Kidney (tissue), 13 donors: ENCODE measurements at regions not wholly inside any gene's neighbourhood (a gene's known extent, or its start where the extent isn't known, plus 50 kb on each side); places are given as distances from the start of the nearest gene placed in this dataset.

Source experiments
- DNase-seq, 5 donors: peaks; one replicate each; pipeline ENCODE4 v3.0.0-alpha.2; 2013 to 2020
- FAIRE-seq: peaks from 2 replicates; lab custom pipeline; 2012; peaks lifted over from hg19 to GRCh38; lab: Jason Lieb, UNC
- H3K27ac ChIP-seq, 2 donors: one replicate each; pipeline ENCODE4 v1.7.0; 2013; ENCODE audit warnings: low read depth in 2 of 2, low read length in 2 of 2, inconsistent platforms in 1 of 2
- H3K27me3 ChIP-seq: one replicate; pipeline ENCODE4 v1.7.1; 2013; ENCODE audit warnings: low read length, inconsistent platforms; ENCODE audit not compliant: control insufficient read depth, insufficient read depth
- H3K36me3 ChIP-seq, 3 donors: one replicate each; pipeline versions ENCODE4 v1.7.0 to v1.7.1; 2013; ENCODE audit warnings: low read length in 3 of 3, control low read depth in 1 of 3, inconsistent platforms in 1 of 3; ENCODE audit not compliant: insufficient read depth in 3 of 3, control insufficient read depth in 2 of 3
- H3K4me1 ChIP-seq, 3 donors: one replicate each; pipeline versions ENCODE4 v1.7.0 to v1.7.1; 2013; ENCODE audit warnings: low read length in 3 of 3, inconsistent platforms in 1 of 3, low read depth in 1 of 3; ENCODE audit not compliant: control insufficient read depth in 2 of 3, insufficient read depth in 2 of 3
- H3K4me3 ChIP-seq, 3 donors: one replicate each; pipeline versions ENCODE4 v1.7.0 to v1.8.1; 2013; ENCODE audit warnings: low read length in 3 of 3, control low read depth in 1 of 3, inconsistent platforms in 1 of 3
- H3K9ac ChIP-seq, 3 donors: one replicate each; pipeline versions ENCODE4 v1.7.0 to v1.7.1; 2013; ENCODE audit warnings: low read length in 3 of 3, control low read depth in 1 of 3, inconsistent platforms in 1 of 3
- H3K9me3 ChIP-seq, 3 donors: one replicate each; pipeline versions ENCODE4 v1.7.0 to v1.7.1; 2013; ENCODE audit warnings: low read length in 3 of 3, control low read depth in 1 of 3, inconsistent platforms in 1 of 3; ENCODE audit not compliant: control insufficient read depth in 2 of 3, insufficient read depth in 1 of 3
- intact Hi-C: fragments of 100-400 bp; cut with DNase I; formaldehyde crosslinking; loops from one replicate; pipeline ENCODE4 v1.11.1; 2022
- TF ChIP-seq, protein P1 (sequence below): IDR thresholded peaks from 3 replicates; pipeline ENCODE4 v1.5.1; 2012; ENCODE audit warnings: mild to moderate bottlenecking, moderate library complexity, borderline replicate concordance; ENCODE audit not compliant: insufficient read depth; ENCODE audit errors: extremely low read depth
- donor health status: control.
- donor health status: control.
- donor health status: control.
- donor health status: control.
- donor health status: control.
- donor health status: DM: yes; HTN: yes; CAD: no.
- donor health status: Normal renal cell carcinoma (clear cell type).

GRCh38 chr10:3861795-3862194 is 76.8 kb upstream of the KLF6 start:
- no peaks in the 10 kb centered on the region for H3K36me3 ChIP-seq
- peaks cover 0 to 3% (median 0%) of the 10 kb centered on the region in 3 donors for H3K4me1 ChIP-seq
- FAIRE-seq (no peak), DNase-seq (no peak)
- TF ChIP-seq, protein P1, sequence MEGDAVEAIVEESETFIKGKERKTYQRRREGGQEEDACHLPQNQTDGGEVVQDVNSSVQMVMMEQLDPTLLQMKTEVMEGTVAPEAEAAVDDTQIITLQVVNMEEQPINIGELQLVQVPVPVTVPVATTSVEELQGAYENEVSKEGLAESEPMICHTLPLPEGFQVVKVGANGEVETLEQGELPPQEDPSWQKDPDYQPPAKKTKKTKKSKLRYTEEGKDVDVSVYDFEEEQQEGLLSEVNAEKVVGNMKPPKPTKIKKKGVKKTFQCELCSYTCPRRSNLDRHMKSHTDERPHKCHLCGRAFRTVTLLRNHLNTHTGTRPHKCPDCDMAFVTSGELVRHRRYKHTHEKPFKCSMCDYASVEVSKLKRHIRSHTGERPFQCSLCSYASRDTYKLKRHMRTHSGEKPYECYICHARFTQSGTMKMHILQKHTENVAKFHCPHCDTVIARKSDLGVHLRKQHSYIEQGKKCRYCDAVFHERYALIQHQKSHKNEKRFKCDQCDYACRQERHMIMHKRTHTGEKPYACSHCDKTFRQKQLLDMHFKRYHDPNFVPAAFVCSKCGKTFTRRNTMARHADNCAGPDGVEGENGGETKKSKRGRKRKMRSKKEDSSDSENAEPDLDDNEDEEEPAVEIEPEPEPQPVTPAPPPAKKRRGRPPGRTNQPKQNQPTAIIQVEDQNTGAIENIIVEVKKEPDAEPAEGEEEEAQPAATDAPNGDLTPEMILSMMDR: no peak
- no peak overlapping the region for H3K4me3 ChIP-seq
- H3K9me3 ChIP-seq: no peaks in the 10 kb centered on the region
- no peak overlapping the region for H3K9ac ChIP-seq
- intact Hi-C loops: no loop called here
- H3K27me3 ChIP-seq: no peaks in the 10 kb centered on the region
- H3K27ac ChIP-seq: peak overlapping the region; percentile 80 to 88

DNA sequence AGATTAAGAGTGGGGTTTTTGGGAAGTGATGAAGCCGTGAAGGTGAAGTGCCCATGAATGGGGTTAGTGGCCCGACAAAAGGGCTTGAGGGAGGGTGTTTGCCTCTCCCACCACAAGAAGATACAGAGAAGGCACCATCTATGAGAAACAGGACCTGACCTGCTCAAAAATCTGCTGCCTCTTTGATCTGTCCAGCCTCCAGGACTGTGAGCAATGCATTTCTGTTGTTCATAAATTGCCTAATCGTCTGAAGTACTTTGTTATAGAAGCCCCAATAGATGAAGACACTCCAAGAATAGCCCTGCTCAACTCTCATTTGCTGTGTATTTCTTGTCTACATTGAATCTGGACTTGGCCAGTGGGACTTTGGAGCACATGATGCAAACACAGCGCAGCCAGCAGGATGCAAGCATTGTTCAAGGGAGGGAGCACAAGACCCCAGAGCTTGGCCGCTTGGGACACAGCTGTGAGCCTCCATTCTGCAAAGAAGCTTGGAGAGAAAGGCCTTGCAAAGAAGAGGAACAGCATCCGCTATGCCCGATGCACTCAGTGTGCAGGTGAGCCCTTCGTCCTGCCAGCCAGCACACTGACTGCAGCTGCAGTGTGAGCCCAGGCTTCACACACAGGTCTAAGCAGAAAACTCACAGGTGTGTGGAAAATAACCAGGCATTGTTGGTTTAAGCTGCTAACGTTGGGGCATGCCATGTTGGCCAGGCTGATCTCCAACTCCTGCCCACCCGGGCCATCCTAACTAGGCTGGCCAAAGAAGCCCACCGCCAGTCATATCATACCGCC is 73.2 kb upstream of the KLF6 start:
- Histone ChIP-seq H3K36me3 (no peaks in the 10 kb centered on the region), H3K9me3 (no peaks in the 10 kb centered on the region), H3K4me1 (peaks cover 0 to 10% (median 6%) of the 10 kb centered on the region in 3 donors), H3K9ac (no peak overlapping the region), H3K27ac (no peak overlapping the region), H3K27me3 (no peaks in the 10 kb centered on the region), H3K4me3 (no peak overlapping the region)
- DNase-seq (no peak), FAIRE-seq (no peak)
- TF ChIP-seq, protein P1: no peak
- intact Hi-C loops: no loop called here

- H3K27me3 ChIP-seq: no peaks in the 10 kb centered on the region
- no peak overlapping the region for H3K9ac ChIP-seq
- no peaks in the 10 kb centered on the region for H3K9me3 ChIP-seq
- H3K36me3 ChIP-seq: no peaks in the 10 kb centered on the region
- TF ChIP-seq, protein P1: no peak
- intact Hi-C loops: no loop called here
- no peak overlapping the region for H3K27ac ChIP-seq
- no peak overlapping the region for H3K4me3 ChIP-seq
- DNase-seq (no peak), FAIRE-seq (no peak)
- peaks cover 0 to 14% (median 11%) of the 10 kb centered on the region in 3 donors for H3K4me1 ChIP-seq
Observed at GRCh38 chr10:3857318-3857717, 72.3 kb upstream of the KLF6 start.

GRCh38 chr10:3856593-3856992 is 71.6 kb upstream of the KLF6 start:
- TF ChIP-seq, protein P1: no peak
- H3K27ac ChIP-seq: no peak overlapping the region
- peaks cover 0 to 16% (median 11%) of the 10 kb centered on the region in 3 donors for H3K4me1 ChIP-seq
- intact Hi-C loops: no loop called here
- no peaks in the 10 kb centered on the region for H3K36me3 ChIP-seq
- no peak overlapping the region for H3K9ac ChIP-seq
- no peak for FAIRE-seq
- DNase-seq: no peak
- no peaks in the 10 kb centered on the region for H3K9me3 ChIP-seq
- H3K27me3 ChIP-seq: no peaks in the 10 kb centered on the region
- H3K4me3 ChIP-seq: no peak overlapping the region
